Testis (tissue), 2 donors: ENCODE measurements at regions not wholly inside any gene's neighbourhood (a gene's known extent, or its start where the extent isn't known, plus 50 kb on each side); places are given as distances from the start of the nearest gene placed in this dataset.

Source experiments
- POLR2A ChIP-seq: fragments of 450-650 bp; IDR thresholded peaks from one replicate; pipeline ENCODE4 v1.6.1; 2017; ENCODE audit warnings: antibody characterized with exemption, mild to moderate bottlenecking, moderate library complexity
- TF ChIP-seq, protein P1 (sequence below), 3 experiments: fragments of 450-650 bp in 2 of 3; fragments of 200-600 bp in 1 of 3; sonication (generic) in 1 of 3; IDR thresholded peaks; one replicate each; pipeline ENCODE4 v1.5.1; 2016 to 2019; ENCODE audit warnings: antibody characterized with exemption in 3 of 3, mild to moderate bottlenecking in 2 of 3, moderate library complexity in 1 of 3

DNA sequence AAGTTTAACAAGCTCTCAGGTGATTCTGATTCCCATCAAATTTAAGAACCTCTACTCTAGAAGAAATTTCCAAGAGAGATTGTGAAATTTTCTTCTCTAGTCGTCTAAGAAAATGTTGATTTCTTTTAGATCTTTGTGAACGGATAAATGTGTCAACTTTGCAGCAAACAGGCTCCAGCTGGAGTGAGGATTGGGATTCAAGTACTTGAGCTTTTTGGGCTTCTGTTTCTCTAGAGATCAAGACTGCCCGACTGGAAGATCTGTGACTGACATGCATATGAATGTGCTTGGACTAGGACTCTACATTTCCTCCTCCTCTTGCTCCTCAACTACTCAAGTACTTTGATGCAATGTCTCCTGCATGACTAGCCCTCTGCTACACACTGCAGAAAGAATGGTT, 388.3 kb downstream of the TMEM38B start:
- TF ChIP-seq, protein P1, sequence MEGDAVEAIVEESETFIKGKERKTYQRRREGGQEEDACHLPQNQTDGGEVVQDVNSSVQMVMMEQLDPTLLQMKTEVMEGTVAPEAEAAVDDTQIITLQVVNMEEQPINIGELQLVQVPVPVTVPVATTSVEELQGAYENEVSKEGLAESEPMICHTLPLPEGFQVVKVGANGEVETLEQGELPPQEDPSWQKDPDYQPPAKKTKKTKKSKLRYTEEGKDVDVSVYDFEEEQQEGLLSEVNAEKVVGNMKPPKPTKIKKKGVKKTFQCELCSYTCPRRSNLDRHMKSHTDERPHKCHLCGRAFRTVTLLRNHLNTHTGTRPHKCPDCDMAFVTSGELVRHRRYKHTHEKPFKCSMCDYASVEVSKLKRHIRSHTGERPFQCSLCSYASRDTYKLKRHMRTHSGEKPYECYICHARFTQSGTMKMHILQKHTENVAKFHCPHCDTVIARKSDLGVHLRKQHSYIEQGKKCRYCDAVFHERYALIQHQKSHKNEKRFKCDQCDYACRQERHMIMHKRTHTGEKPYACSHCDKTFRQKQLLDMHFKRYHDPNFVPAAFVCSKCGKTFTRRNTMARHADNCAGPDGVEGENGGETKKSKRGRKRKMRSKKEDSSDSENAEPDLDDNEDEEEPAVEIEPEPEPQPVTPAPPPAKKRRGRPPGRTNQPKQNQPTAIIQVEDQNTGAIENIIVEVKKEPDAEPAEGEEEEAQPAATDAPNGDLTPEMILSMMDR (IDR thresholded peaks at IDR 0.05): no peak
- TF ChIP-seq POLR2A: no peak
